GM20000 (cell line): ENCODE measurements at regions not wholly inside any gene's neighbourhood (a gene's known extent, or its start where the extent isn't known, plus 50 kb on each side); places are given as distances from the start of the nearest gene placed in this dataset.

Experiments
- DNase-seq: peaks from one replicate; pipeline ENCODE4 v3.0.0; 2012; ENCODE audit warnings: low spot score
- CTCF ChIP-seq: IDR thresholded peaks from 2 replicates; pipeline ENCODE4 v1.5.1; 2012; ENCODE audit warnings: mild to moderate bottlenecking, control low read depth; ENCODE audit errors: extremely low read depth, missing control alignments

GRCh38 chr1:224850446-224850845 is 79.0 kb upstream of the DNAH14 start:
- no peak for TF ChIP-seq CTCF

GRCh38 chr1:224851210-224851847 is 78.1 kb upstream of the DNAH14 start:
- TF ChIP-seq CTCF = peak; percentile 85
- DNase-seq = peak; percentile 76

More at GRCh38 chr1:224850446-224850845, 79.0 kb upstream of the DNAH14 start:
- no peak for DNase-seq

- no peak for TF ChIP-seq CTCF
- peak; percentile 11 for DNase-seq
These were observed 77.6 kb upstream of the DNAH14 start for GRCh38 chr1:224851848-224852261.

- peak; percentile 26 for DNase-seq
- TF ChIP-seq CTCF = no peak
These were observed 76.4 kb upstream of the DNAH14 start for GRCh38 chr1:224852901-224853568.

- DNase-seq = no peak
- no peak for TF ChIP-seq CTCF
These were observed 72.5 kb upstream of the DNAH14 start for GRCh38 chr1:224856973-224857372.

- DNase-seq = no peak
- TF ChIP-seq CTCF = no peak
These were observed 69.8 kb upstream of the DNAH14 start for GRCh38 chr1:224859651-224860050.

GRCh38 chr1:224860488-224861338 is 68.8 kb upstream of the DNAH14 start:
- DNase-seq = no peak
- no peak for TF ChIP-seq CTCF
